LNCaP clone FGC (cell line): ENCODE measurements at regions not wholly inside any gene's neighbourhood (a gene's known extent, or its start where the extent isn't known, plus 50 kb on each side); places are given as distances from the start of the nearest gene placed in this dataset.

Experiments
- DNase-seq: peaks from one replicate; pipeline ENCODE4 v3.0.0-alpha.2; 2011; ENCODE audit warnings: low read depth
- H3K4me3 ChIP-seq: 2 replicates; pipeline ENCODE4 v1.5.1; 2011; ENCODE audit warnings: mild to moderate bottlenecking, low read depth, low read length, control low read depth
- TF ChIP-seq, protein P1 (sequence below): IDR thresholded peaks from 2 replicates; pipeline ENCODE4 v1.5.1; 2012; ENCODE audit warnings: mild to moderate bottlenecking; ENCODE audit not compliant: control insufficient read depth, insufficient read depth; ENCODE audit errors: extremely low read depth

GRCh38 chr2:236984046-236984445 lies 101.6 kb upstream of the COPS8 start:
- TF ChIP-seq, protein P1, sequence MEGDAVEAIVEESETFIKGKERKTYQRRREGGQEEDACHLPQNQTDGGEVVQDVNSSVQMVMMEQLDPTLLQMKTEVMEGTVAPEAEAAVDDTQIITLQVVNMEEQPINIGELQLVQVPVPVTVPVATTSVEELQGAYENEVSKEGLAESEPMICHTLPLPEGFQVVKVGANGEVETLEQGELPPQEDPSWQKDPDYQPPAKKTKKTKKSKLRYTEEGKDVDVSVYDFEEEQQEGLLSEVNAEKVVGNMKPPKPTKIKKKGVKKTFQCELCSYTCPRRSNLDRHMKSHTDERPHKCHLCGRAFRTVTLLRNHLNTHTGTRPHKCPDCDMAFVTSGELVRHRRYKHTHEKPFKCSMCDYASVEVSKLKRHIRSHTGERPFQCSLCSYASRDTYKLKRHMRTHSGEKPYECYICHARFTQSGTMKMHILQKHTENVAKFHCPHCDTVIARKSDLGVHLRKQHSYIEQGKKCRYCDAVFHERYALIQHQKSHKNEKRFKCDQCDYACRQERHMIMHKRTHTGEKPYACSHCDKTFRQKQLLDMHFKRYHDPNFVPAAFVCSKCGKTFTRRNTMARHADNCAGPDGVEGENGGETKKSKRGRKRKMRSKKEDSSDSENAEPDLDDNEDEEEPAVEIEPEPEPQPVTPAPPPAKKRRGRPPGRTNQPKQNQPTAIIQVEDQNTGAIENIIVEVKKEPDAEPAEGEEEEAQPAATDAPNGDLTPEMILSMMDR: no peak
- no peak overlapping the region for H3K4me3 ChIP-seq
- no peak for DNase-seq

GRCh38 chr2:236985761-236986339 lies 99.8 kb upstream of the COPS8 start:
- no peak for DNase-seq
- TF ChIP-seq, protein P1: no peak

DNA sequence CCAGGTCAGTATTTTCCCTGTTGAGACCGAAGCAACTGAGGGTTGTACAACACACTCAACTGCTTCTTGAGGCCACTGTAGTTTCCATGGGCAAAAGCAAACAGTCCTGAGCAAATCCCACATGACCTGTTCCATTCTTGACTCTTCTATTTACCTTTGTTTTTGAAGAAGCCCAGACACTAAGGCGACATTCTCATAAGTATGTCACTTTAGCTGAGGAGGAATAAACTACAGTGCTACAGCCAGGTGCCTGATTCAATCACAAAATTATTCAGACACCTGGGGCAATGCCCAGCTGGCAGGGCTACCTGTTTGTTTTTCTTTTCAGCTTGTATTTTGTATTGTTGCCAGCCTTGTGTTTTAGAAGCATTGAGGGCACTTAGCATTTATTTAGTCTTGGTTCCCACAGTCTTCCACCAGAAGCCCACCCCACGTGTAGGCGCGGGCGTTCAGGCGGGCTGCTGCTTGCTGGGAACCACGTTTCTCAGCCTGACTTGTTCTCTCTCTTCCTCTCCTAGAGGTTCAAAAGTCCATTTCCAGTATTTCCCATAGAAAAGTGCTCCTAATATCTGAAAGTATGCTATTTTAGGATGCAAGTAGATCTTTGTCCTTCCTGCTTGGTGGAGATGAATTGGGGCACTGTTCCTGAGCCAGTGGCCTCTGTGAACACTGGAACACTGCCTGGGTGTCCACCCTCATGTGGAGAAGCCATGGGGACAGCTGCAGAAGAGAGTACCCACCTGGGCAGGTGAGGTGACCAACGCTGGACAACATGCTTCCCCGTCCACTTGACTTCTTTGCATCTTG lies 99.0 kb upstream of the COPS8 start:
- H3K4me3 ChIP-seq: no peak overlapping the region
- TF ChIP-seq, protein P1: no peak
- DNase-seq: peak; percentile 82

More at GRCh38 chr2:236985761-236986339, 99.8 kb upstream of the COPS8 start:
- H3K4me3 ChIP-seq: no peak overlapping the region

- no peak for DNase-seq
- TF ChIP-seq, protein P1: no peak
Observed at GRCh38 chr2:236988216-236988615, 97.5 kb upstream of the COPS8 start.

DNA sequence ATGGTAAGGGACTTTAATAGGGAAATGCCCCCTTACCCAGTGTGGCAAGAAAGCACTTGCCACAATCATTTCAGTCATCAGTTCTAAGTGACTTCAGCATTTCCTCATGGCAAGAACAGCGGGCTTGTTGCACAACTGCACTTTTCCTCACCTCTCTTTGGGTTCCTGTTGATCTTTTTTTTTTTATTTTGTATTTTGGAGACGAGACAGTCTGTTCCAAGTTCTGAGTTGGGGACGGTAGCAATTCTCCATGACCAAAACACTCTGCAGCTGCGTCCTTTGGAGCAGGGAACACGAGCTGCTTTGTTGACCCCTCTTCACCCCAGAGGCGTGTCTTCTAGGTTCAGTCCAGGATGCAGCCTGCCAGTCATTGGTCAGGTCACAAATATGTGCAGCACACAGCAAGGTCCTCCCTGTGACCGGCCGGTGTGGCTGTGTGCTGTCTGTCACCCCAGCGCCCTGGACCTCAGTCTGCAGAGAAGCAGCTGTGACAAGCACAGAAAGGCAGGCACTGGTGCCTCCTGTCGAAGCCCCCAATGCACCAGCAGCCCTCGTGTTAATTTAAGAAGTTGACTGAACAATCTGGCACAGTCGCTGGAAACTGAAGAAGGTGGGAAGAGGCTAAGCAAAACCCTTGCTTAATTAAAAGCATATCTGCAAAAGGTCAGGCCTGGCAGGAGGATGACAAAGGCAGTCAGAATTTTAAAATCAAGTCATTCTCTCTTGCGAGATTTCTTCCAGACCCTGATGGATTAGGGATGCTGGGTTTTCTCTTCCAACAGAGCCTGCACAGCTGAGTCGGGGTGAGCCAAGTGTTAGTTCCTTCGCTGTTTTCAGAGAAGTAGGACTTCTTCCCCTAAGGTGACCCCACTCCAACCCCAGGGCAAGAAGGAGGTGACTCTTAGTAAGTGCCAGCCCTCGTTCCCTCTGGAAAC lies 96.7 kb upstream of the COPS8 start:
- TF ChIP-seq, protein P1: no peak
- no peak overlapping the region for H3K4me3 ChIP-seq
- no peak for DNase-seq

More at GRCh38 chr2:236988216-236988615, 97.5 kb upstream of the COPS8 start:
- H3K4me3 ChIP-seq: no peak overlapping the region

GRCh38 chr2:236990552-236990951 lies 95.1 kb upstream of the COPS8 start:
- TF ChIP-seq, protein P1: no peak
- no peak for DNase-seq
- H3K4me3 ChIP-seq: no peak overlapping the region
